ACC112 (cell line): ENCODE measurements at regions not wholly inside any gene's neighbourhood (a gene's known extent, or its start where the extent isn't known, plus 50 kb on each side); places are given as distances from the start of the nearest gene placed in this dataset.
A peak's percentile ranks its signal among the peaks of the same experiment; 100 is the strongest.

Experiments
- H2AFZ ChIP-seq: fragments of 200-600 bp; sonication (generic); one replicate; pipeline ENCODE4 v1.6.0; 2017; ENCODE audit warnings: antibody characterized with exemption, low read length; ENCODE audit not compliant: unreplicated experiment
- H3K27ac ChIP-seq: fragments of 200-600 bp; sonication (generic); 2 replicates; pipeline ENCODE4 v1.5.1; 2014; ENCODE audit warnings: low read depth, mild to moderate bottlenecking, antibody characterized with exemption, low read length, moderate library complexity
- H3K27me3 ChIP-seq: fragments of 200-600 bp; sonication (generic); 2 replicates; pipeline ENCODE4 v1.6.1; 2014; ENCODE audit warnings: mild to moderate bottlenecking, antibody characterized with exemption, low read length, moderate library complexity, mixed read lengths; ENCODE audit not compliant: insufficient read depth
- H3K36me3 ChIP-seq: fragments of 200-600 bp; sonication (generic); 2 replicates; pipeline ENCODE4 v1.6.1; 2016; ENCODE audit warnings: mild to moderate bottlenecking, antibody characterized with exemption, low read length, moderate library complexity, mixed read lengths; ENCODE audit not compliant: insufficient read depth
- H3K4me1 ChIP-seq: fragments of 200-600 bp; sonication (generic); one replicate; pipeline ENCODE4 v1.6.1; 2016; ENCODE audit warnings: low read length, mixed read lengths; ENCODE audit not compliant: insufficient read depth, unreplicated experiment, control insufficient read depth
- H3K4me3 ChIP-seq: fragments of 200-600 bp; sonication (generic); 2 replicates; pipeline ENCODE4 v1.5.1; 2014; ENCODE audit warnings: mild to moderate bottlenecking, low read depth, low read length
- H3K79me2 ChIP-seq: fragments of 200-600 bp; sonication (generic); one replicate; pipeline ENCODE4 v1.6.0; 2016; ENCODE audit warnings: low read length; ENCODE audit not compliant: control insufficient read depth, unreplicated experiment, insufficient read depth

DNA sequence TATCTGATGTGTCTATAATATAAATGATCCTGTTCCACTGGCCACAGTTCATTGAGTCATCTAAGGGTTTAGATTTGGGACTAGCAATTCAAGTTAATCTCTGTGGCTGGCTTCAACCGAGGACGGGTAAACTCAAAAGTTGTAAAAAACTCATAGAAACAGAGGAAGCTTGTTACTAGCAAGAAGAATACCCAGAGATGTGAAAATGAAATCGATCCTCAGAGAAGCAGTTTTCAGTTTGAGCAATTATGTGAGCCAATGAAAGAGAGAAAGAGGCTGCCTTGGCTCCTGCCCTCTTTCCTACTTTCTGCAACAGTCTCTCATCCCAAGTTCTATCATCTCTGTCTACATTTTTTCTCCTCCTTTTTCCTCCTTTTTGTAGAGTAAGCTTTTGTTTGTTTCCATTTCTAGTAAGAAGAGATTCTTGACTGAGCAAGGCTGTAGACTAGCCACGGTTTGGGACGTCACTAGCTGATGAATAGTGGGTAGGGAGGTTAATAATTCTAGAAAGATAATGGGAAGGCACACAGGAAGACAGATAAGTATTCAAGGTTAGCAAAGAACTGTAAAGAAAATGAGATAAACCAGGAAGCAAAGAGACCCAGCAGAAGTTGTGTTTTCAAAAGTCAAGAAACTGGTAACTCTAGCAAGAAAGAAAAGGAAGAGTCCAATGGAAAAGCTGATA is 298.9 kb upstream of the NR2F2 start:
- no peaks in the 10 kb centered on the region for H3K36me3 ChIP-seq
- H3K4me1 ChIP-seq = peaks cover under 1% of the 10 kb centered on the region
- no peaks in the 10 kb centered on the region for H3K79me2 ChIP-seq
- no peak overlapping the region for H3K4me3 ChIP-seq
- H2AFZ ChIP-seq = no peak overlapping the region
- no peak overlapping the region for H3K27ac ChIP-seq
- no peaks in the 10 kb centered on the region for H3K27me3 ChIP-seq

GRCh38 chr15:96035091-96035490 is 295.4 kb upstream of the NR2F2 start:
- Histone ChIP-seq H3K79me2 (no peaks in the 10 kb centered on the region), H3K27ac (no peak overlapping the region), H3K27me3 (no peaks in the 10 kb centered on the region), H2AFZ (no peak overlapping the region), H3K4me1 (no peaks in the 10 kb centered on the region), H3K4me3 (no peak overlapping the region), H3K36me3 (no peaks in the 10 kb centered on the region)

DNA sequence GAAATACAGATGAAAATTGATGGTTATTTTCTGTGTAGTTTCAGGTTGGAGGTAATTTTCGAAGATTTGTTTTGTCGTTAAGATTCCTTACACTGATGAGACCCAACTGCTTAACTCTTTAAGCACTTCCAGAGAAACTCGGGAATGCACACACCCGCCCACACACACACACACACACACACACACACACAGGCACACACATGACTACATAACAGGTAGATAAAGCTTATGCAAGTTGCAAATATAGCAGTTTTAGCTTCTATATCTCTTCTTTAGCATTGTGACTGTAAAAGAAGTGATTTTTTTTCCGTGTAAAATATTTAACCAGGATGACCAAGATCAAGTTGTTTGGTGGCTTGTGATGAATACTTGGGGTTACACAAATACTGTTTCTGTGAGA is 294.9 kb upstream of the NR2F2 start:
- Histone ChIP-seq H3K27me3 (no peaks in the 10 kb centered on the region), H3K79me2 (no peaks in the 10 kb centered on the region)

GRCh38 chr15:96037584-96037983 is 292.9 kb upstream of the NR2F2 start:
- Histone ChIP-seq H3K4me1 (no peaks in the 10 kb centered on the region), H3K27me3 (no peaks in the 10 kb centered on the region), H3K4me3 (no peak overlapping the region), H3K79me2 (no peaks in the 10 kb centered on the region), H3K36me3 (no peaks in the 10 kb centered on the region), H2AFZ (no peak overlapping the region), H3K27ac (no peak overlapping the region)

More for the DNA sequence above, 294.9 kb upstream of the NR2F2 start:
- Histone ChIP-seq H3K27ac (no peak overlapping the region), H3K4me1 (no peaks in the 10 kb centered on the region), H3K36me3 (no peaks in the 10 kb centered on the region), H3K4me3 (no peak overlapping the region), H2AFZ (no peak overlapping the region)

- H3K79me2 ChIP-seq = no peaks in the 10 kb centered on the region
- H3K27ac ChIP-seq = no peak overlapping the region
- no peak overlapping the region for H2AFZ ChIP-seq
- no peaks in the 10 kb centered on the region for H3K36me3 ChIP-seq
- no peak overlapping the region for H3K4me3 ChIP-seq
- no peaks in the 10 kb centered on the region for H3K4me1 ChIP-seq
- H3K27me3 ChIP-seq = no peaks in the 10 kb centered on the region
These were observed 292.4 kb upstream of the NR2F2 start for GRCh38 chr15:96038131-96038530.

GRCh38 chr15:96038650-96039049 is 291.9 kb upstream of the NR2F2 start:
- H3K27ac ChIP-seq = no peak overlapping the region
- no peaks in the 10 kb centered on the region for H3K4me1 ChIP-seq
- H3K79me2 ChIP-seq = no peaks in the 10 kb centered on the region
- H2AFZ ChIP-seq = no peak overlapping the region
- H3K36me3 ChIP-seq = no peaks in the 10 kb centered on the region
- H3K27me3 ChIP-seq = no peaks in the 10 kb centered on the region
- H3K4me3 ChIP-seq = no peak overlapping the region

- Histone ChIP-seq H3K36me3 (no peaks in the 10 kb centered on the region), H3K4me3 (no peak overlapping the region), H2AFZ (no peak overlapping the region), H3K79me2 (no peaks in the 10 kb centered on the region), H3K27ac (no peak overlapping the region), H3K4me1 (peaks cover 10% of the 10 kb centered on the region), H3K27me3 (no peaks in the 10 kb centered on the region)
These were observed 288.3 kb upstream of the NR2F2 start for GRCh38 chr15:96041982-96042733.

DNA sequence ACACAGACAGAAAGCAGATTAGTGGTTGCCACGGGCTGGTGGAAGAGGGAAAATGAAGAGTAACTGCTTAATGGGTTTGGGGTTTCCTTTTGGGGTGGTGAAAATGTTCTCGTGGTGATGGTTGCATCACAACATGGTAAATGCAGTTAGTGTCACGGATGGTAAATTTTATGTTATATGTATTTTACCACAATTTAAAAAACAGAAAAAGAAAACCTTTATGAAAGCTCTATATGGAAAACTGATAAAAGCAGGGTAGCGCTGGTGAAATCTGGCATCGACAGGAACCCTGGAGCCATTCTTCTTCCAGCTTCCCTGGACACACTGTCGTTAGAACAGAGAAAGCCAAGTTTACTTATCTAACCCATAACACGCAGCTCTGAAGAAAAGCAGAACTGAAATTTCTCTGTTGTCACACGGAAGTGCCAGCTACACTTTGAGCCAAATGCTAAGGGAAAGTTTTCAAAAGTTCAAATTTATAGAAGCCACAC is 287.7 kb upstream of the NR2F2 start:
- no peak overlapping the region for H3K4me3 ChIP-seq
- H3K27ac ChIP-seq = no peak overlapping the region
- no peaks in the 10 kb centered on the region for H3K27me3 ChIP-seq
- H3K79me2 ChIP-seq = no peaks in the 10 kb centered on the region
- H3K36me3 ChIP-seq = no peaks in the 10 kb centered on the region
- peaks cover 14% of the 10 kb centered on the region for H3K4me1 ChIP-seq
- no peak overlapping the region for H2AFZ ChIP-seq

GRCh38 chr15:96043591-96044171 is 286.8 kb upstream of the NR2F2 start:
- Histone ChIP-seq H3K27ac (no peak overlapping the region), H3K4me1 (peaks cover 24% of the 10 kb centered on the region), H2AFZ (no peak overlapping the region), H3K4me3 (no peak overlapping the region), H3K79me2 (no peaks in the 10 kb centered on the region), H3K36me3 (no peaks in the 10 kb centered on the region), H3K27me3 (no peaks in the 10 kb centered on the region)

GRCh38 chr15:96046620-96047240 is 283.8 kb upstream of the NR2F2 start:
- peak overlapping the region; percentile 59 for H3K4me3 ChIP-seq
- H3K4me1 ChIP-seq = peaks cover 28% of the 10 kb centered on the region
- peak overlapping the region; percentile 75 for H2AFZ ChIP-seq
- no peaks in the 10 kb centered on the region for H3K36me3 ChIP-seq
- no peaks in the 10 kb centered on the region for H3K79me2 ChIP-seq
- no peaks in the 10 kb centered on the region for H3K27me3 ChIP-seq
- peak overlapping the region; percentile 93 for H3K27ac ChIP-seq
